GM12891 (cell line): ENCODE measurements at regions not wholly inside any gene's neighbourhood (a gene's known extent, or its start where the extent isn't known, plus 50 kb on each side); places are given as distances from the start of the nearest gene placed in this dataset.

Experiments used
- PAX5 ChIP-seq: IDR thresholded peaks from 2 replicates; pipeline ENCODE4 v1.6.1; 2011; ENCODE audit warnings: low read length, moderate library complexity, mild to moderate bottlenecking; ENCODE audit not compliant: insufficient read depth, severe bottlenecking
- POLR2A ChIP-seq: IDR thresholded peaks from 2 replicates; pipeline ENCODE4 v1.6.1; 2011; ENCODE audit warnings: low read depth, low read length, control low read depth
- POLR2AphosphoS5 ChIP-seq: IDR thresholded peaks from 2 replicates; pipeline ENCODE4 v1.6.1; 2011; ENCODE audit warnings: low read depth, low read length, control low read depth
- TAF1 ChIP-seq: IDR thresholded peaks from 2 replicates; pipeline ENCODE4 v1.6.1; 2011; ENCODE audit warnings: low read depth, low read length, control low read depth

GRCh38 chr14:30284808-30285207 is 274.1 kb upstream of the G2E3 start:
- TF ChIP-seq POLR2A = no peak
- TF ChIP-seq TAF1 = no peak
- TF ChIP-seq PAX5 = no peak
- no peak for TF ChIP-seq POLR2AphosphoS5
